ENCODE measurements at regions not wholly inside any gene's neighbourhood (a gene's known extent, or its start where the extent isn't known, plus 50 kb on each side); places are given as distances from the start of the nearest gene placed in this dataset.

- no peak for TF ChIP-seq POLR2A (IDR thresholded peaks at IDR 0.05)
- TF ChIP-seq, protein P1, sequence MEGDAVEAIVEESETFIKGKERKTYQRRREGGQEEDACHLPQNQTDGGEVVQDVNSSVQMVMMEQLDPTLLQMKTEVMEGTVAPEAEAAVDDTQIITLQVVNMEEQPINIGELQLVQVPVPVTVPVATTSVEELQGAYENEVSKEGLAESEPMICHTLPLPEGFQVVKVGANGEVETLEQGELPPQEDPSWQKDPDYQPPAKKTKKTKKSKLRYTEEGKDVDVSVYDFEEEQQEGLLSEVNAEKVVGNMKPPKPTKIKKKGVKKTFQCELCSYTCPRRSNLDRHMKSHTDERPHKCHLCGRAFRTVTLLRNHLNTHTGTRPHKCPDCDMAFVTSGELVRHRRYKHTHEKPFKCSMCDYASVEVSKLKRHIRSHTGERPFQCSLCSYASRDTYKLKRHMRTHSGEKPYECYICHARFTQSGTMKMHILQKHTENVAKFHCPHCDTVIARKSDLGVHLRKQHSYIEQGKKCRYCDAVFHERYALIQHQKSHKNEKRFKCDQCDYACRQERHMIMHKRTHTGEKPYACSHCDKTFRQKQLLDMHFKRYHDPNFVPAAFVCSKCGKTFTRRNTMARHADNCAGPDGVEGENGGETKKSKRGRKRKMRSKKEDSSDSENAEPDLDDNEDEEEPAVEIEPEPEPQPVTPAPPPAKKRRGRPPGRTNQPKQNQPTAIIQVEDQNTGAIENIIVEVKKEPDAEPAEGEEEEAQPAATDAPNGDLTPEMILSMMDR (IDR thresholded peaks at IDR 0.05) = no peak
These were observed 93.6 kb downstream of the TUSC1 start for GRCh38 chr9:25584611-25585010.
